ENCODE measurements at regions not wholly inside any gene's neighbourhood (a gene's known extent, or its start where the extent isn't known, plus 50 kb on each side); places are given as distances from the start of the nearest gene placed in this dataset.
"Not testable (repeated sequence)": the region's sequence is repeated elsewhere in the genome, so short reads cannot be mapped to it uniquely, and the experiment has no call there.

- H3K4me3 ChIP-seq (ENCODE audit: low read depth in 1 of 3, low read length in 3 of 3); H3K27me3 ChIP-seq (ENCODE audit: control insufficient read depth in 4 of 4, insufficient read depth in 4 of 4, low read length in 3 of 4); H3K9ac ChIP-seq (ENCODE audit: low read depth in 1 of 2, low read length in 2 of 2); H3K9me3 ChIP-seq (ENCODE audit: control insufficient read depth in 4 of 4, low read length in 3 of 4); DNase-seq (ENCODE audit: low spot score); H3K36me3 ChIP-seq (ENCODE audit: control insufficient read depth in 4 of 4, insufficient read depth in 3 of 4, low read depth in 1 of 4, low read length in 3 of 4); H3K27ac ChIP-seq (ENCODE audit: low read depth in 1 of 2, low read length in 2 of 2); H3K4me1 ChIP-seq (ENCODE audit: control insufficient read depth in 4 of 4, insufficient read depth in 4 of 4, low read length in 3 of 4): not testable (repeated sequence)
- 84% methylated on average over 2 of the region's 2 CpGs for WGBS
These were observed 115.3 kb upstream of the OR9Q1 start for GRCh38 chr11:57908399-57908798.

GRCh38 chr11:57911522-57911921 is 112.2 kb upstream of the OR9Q1 start:
- not testable (repeated sequence) for H3K27ac ChIP-seq (ENCODE audit: low read depth in 1 of 2, low read length in 2 of 2); H3K4me1 ChIP-seq (ENCODE audit: control insufficient read depth in 4 of 4, insufficient read depth in 4 of 4, low read length in 3 of 4); H3K9ac ChIP-seq (ENCODE audit: low read depth in 1 of 2, low read length in 2 of 2); H3K27me3 ChIP-seq (ENCODE audit: control insufficient read depth in 4 of 4, insufficient read depth in 4 of 4, low read length in 3 of 4); DNase-seq (ENCODE audit: low spot score); H3K9me3 ChIP-seq (ENCODE audit: control insufficient read depth in 4 of 4, low read length in 3 of 4); H3K4me3 ChIP-seq (ENCODE audit: low read depth in 1 of 3, low read length in 3 of 3); H3K36me3 ChIP-seq (ENCODE audit: control insufficient read depth in 4 of 4, insufficient read depth in 3 of 4, low read depth in 1 of 4, low read length in 3 of 4)
- 72% methylated on average over 4 of the region's 4 CpGs for WGBS

- H3K9me3 ChIP-seq (ENCODE audit: control insufficient read depth in 4 of 4, low read length in 3 of 4): no peaks in the 10 kb centered on the region
- no peak for DNase-seq (ENCODE audit: low spot score)
- no peak overlapping the region for H3K9ac ChIP-seq (ENCODE audit: low read depth in 1 of 2, low read length in 2 of 2)
- no peak for TF ChIP-seq CTCF (IDR thresholded peaks at IDR 0.05; ENCODE audit: low read depth, low read length, missing input control)
- TF ChIP-seq GABPA (IDR thresholded peaks at IDR 0.05 in 1 of 2, conservative IDR thresholded peaks at IDR 0.05 in 1 of 2): no peak
- no peak for TF ChIP-seq ATF3 (IDR thresholded peaks at IDR 0.05)
- no peak for TF ChIP-seq ZBTB33 (IDR thresholded peaks at IDR 0.05)
- no peak for TF ChIP-seq YY1 (IDR thresholded peaks at IDR 0.05)
- no peak for TF ChIP-seq JUND (IDR thresholded peaks at IDR 0.05)
- no peak for TF ChIP-seq REST (IDR thresholded peaks at IDR 0.05)
- TF ChIP-seq FOXA2 (IDR thresholded peaks at IDR 0.05): no peak
- no peak for TF ChIP-seq HNF4G (IDR thresholded peaks at IDR 0.05)
- TF ChIP-seq RXRA (IDR thresholded peaks at IDR 0.05): no peak
- no peak for TF ChIP-seq HNF4A (conservative IDR thresholded peaks at IDR 0.05)
- TF ChIP-seq EGR1 (IDR thresholded peaks at IDR 0.05; ENCODE audit: low read depth in 2 of 2): no peak
- no peak for TF ChIP-seq FOXA1 (IDR thresholded peaks at IDR 0.05)
- TF ChIP-seq RAD21 (IDR thresholded peaks at IDR 0.05): no peak
- no peak for TF ChIP-seq NR2F2 (IDR thresholded peaks at IDR 0.05)
- TF ChIP-seq SP1 (IDR thresholded peaks at IDR 0.05): no peak
- no peak for TF ChIP-seq MAX (IDR thresholded peaks at IDR 0.05)
- TF ChIP-seq TAF1 (conservative IDR thresholded peaks at IDR 0.05): no peak
- no peaks in the 10 kb centered on the region for H3K27me3 ChIP-seq (ENCODE audit: control insufficient read depth in 4 of 4, insufficient read depth in 4 of 4, low read length in 3 of 4)
- no peaks in the 10 kb centered on the region for H3K36me3 ChIP-seq (ENCODE audit: control insufficient read depth in 4 of 4, insufficient read depth in 3 of 4, low read depth in 1 of 4, low read length in 3 of 4)
- no peak overlapping the region for H3K4me3 ChIP-seq (ENCODE audit: low read depth in 1 of 3, low read length in 3 of 3)
- H3K27ac ChIP-seq (ENCODE audit: low read depth in 1 of 2, low read length in 2 of 2): no peak overlapping the region
- no peaks in the 10 kb centered on the region for H3K4me1 ChIP-seq (ENCODE audit: control insufficient read depth in 4 of 4, insufficient read depth in 4 of 4, low read length in 3 of 4)
- WGBS: 67% methylated on average over 6 of the region's 6 CpGs
These were observed 109.7 kb upstream of the OR9Q1 start for GRCh38 chr11:57913715-57914704.

All from liver (tissue), 8 donors.